ENCODE measurements at regions not wholly inside any gene's neighbourhood (a gene's known extent, or its start where the extent isn't known, plus 50 kb on each side); places are given as distances from the start of the nearest gene placed in this dataset.

GRCh38 chr4:124591637-124592036 lies 120.9 kb downstream of the ANKRD50 start:
- Histone ChIP-seq H3K4me1 (ENCODE audit: control insufficient read depth, insufficient read depth, low read length) (no peaks in the 10 kb centered on the region), H3K9me3 (ENCODE audit: control insufficient read depth, low read depth, low read length) (no peaks in the 10 kb centered on the region), H3K36me3 (ENCODE audit: control insufficient read depth, insufficient read depth, low read length) (no peaks in the 10 kb centered on the region), H3K4me3 (ENCODE audit: low read length) (no peak overlapping the region), H3K27ac (ENCODE audit: low read length) (no peak overlapping the region), H3K27me3 (ENCODE audit: control insufficient read depth, insufficient read depth, low read length) (no peaks in the 10 kb centered on the region)
- no CpG with 5 or more reads among the region's 2 CpGs for WGBS (ENCODE audit: insufficient coverage, low lambda C conversion rate)
- DNase-seq: no peak

GRCh38 chr4:124593494-124593893 lies 119.0 kb downstream of the ANKRD50 start:
- H3K27ac ChIP-seq (ENCODE audit: low read length): no peak overlapping the region
- WGBS (ENCODE audit: insufficient coverage, low lambda C conversion rate): 82% methylated on average over 2 of the region's 2 CpGs
- no peaks in the 10 kb centered on the region for H3K9me3 ChIP-seq (ENCODE audit: control insufficient read depth, low read depth, low read length)
- H3K4me3 ChIP-seq (ENCODE audit: low read length): no peak overlapping the region
- DNase-seq: no peak
- H3K36me3 ChIP-seq (ENCODE audit: control insufficient read depth, insufficient read depth, low read length): no peaks in the 10 kb centered on the region
- H3K4me1 ChIP-seq (ENCODE audit: control insufficient read depth, insufficient read depth, low read length): no peaks in the 10 kb centered on the region
- no peaks in the 10 kb centered on the region for H3K27me3 ChIP-seq (ENCODE audit: control insufficient read depth, insufficient read depth, low read length)

GRCh38 chr4:124594945-124595344 lies 117.6 kb downstream of the ANKRD50 start:
- WGBS (ENCODE audit: insufficient coverage, low lambda C conversion rate): no CpG with 5 or more reads among the region's 1 CpG
- H3K27ac ChIP-seq (ENCODE audit: low read length): no peak overlapping the region
- H3K9me3 ChIP-seq (ENCODE audit: control insufficient read depth, low read depth, low read length): no peaks in the 10 kb centered on the region
- H3K27me3 ChIP-seq (ENCODE audit: control insufficient read depth, insufficient read depth, low read length): no peaks in the 10 kb centered on the region
- H3K4me3 ChIP-seq (ENCODE audit: low read length): no peak overlapping the region
- no peak for DNase-seq
- H3K4me1 ChIP-seq (ENCODE audit: control insufficient read depth, insufficient read depth, low read length): no peaks in the 10 kb centered on the region
- no peaks in the 10 kb centered on the region for H3K36me3 ChIP-seq (ENCODE audit: control insufficient read depth, insufficient read depth, low read length)

GRCh38 chr4:124596816-124597215 lies 115.7 kb downstream of the ANKRD50 start:
- no peaks in the 10 kb centered on the region for H3K36me3 ChIP-seq (ENCODE audit: control insufficient read depth, insufficient read depth, low read length)
- H3K27me3 ChIP-seq (ENCODE audit: control insufficient read depth, insufficient read depth, low read length): no peaks in the 10 kb centered on the region
- WGBS (ENCODE audit: insufficient coverage, low lambda C conversion rate): no CpG with 5 or more reads among the region's 4 CpGs
- no peak for DNase-seq
- H3K27ac ChIP-seq (ENCODE audit: low read length): no peak overlapping the region
- no peak overlapping the region for H3K4me3 ChIP-seq (ENCODE audit: low read length)
- no peaks in the 10 kb centered on the region for H3K9me3 ChIP-seq (ENCODE audit: control insufficient read depth, low read depth, low read length)
- H3K4me1 ChIP-seq (ENCODE audit: control insufficient read depth, insufficient read depth, low read length): no peaks in the 10 kb centered on the region

GRCh38 chr4:124610211-124610610 lies 102.3 kb downstream of the ANKRD50 start:
- H3K36me3 ChIP-seq (ENCODE audit: control insufficient read depth, insufficient read depth, low read length): no peaks in the 10 kb centered on the region
- no peaks in the 10 kb centered on the region for H3K27me3 ChIP-seq (ENCODE audit: control insufficient read depth, insufficient read depth, low read length)
- DNase-seq: no peak
- H3K4me3 ChIP-seq (ENCODE audit: low read length): no peak overlapping the region
- H3K4me1 ChIP-seq (ENCODE audit: control insufficient read depth, insufficient read depth, low read length): no peaks in the 10 kb centered on the region
- no peaks in the 10 kb centered on the region for H3K9me3 ChIP-seq (ENCODE audit: control insufficient read depth, low read depth, low read length)
- no CpG with 5 or more reads among the region's 2 CpGs for WGBS (ENCODE audit: insufficient coverage, low lambda C conversion rate)
- no peak overlapping the region for H3K27ac ChIP-seq (ENCODE audit: low read length)

Data from large intestine (tissue), 3 donors.